NT2/D1 (cell line): ENCODE measurements at regions not wholly inside any gene's neighbourhood (a gene's known extent, or its start where the extent isn't known, plus 50 kb on each side); places are given as distances from the start of the nearest gene placed in this dataset.

Source experiments
- DNase-seq: peaks from one replicate; pipeline ENCODE4 v3.0.0-alpha.2; 2011; ENCODE audit warnings: low read depth, low spot score
- H3K27me3 ChIP-seq: 2 replicates; pipeline ENCODE4 v1.6.0; 2011; ENCODE audit warnings: mild to moderate bottlenecking; ENCODE audit not compliant: insufficient read length, insufficient read depth
- H3K36me3 ChIP-seq: 2 replicates; pipeline ENCODE4 v1.6.1; 2011; ENCODE audit warnings: mild to moderate bottlenecking, low read length, mixed read lengths; ENCODE audit not compliant: insufficient read depth, insufficient read length
- H3K4me1 ChIP-seq: 2 replicates; pipeline ENCODE4 v1.5.1; 2011; ENCODE audit not compliant: insufficient read depth, insufficient read length
- H3K4me3 ChIP-seq: 2 replicates; pipeline ENCODE4 v1.5.1; 2011; ENCODE audit warnings: low read depth; ENCODE audit not compliant: insufficient read length
- H3K9ac ChIP-seq: 2 replicates; pipeline ENCODE4 v1.6.0; 2011; ENCODE audit warnings: low read depth; ENCODE audit not compliant: insufficient read length
- H3K9me3 ChIP-seq: 2 replicates; pipeline ENCODE4 v1.5.1; 2011; ENCODE audit warnings: mild to moderate bottlenecking, low read length; ENCODE audit not compliant: insufficient read depth
- SUZ12 ChIP-seq: IDR thresholded peaks from 2 replicates; pipeline ENCODE4 v1.6.1; 2011; ENCODE audit not compliant: insufficient read length, insufficient read depth; ENCODE audit errors: extremely low read depth
- YY1 ChIP-seq: IDR thresholded peaks from 2 replicates; pipeline ENCODE4 v1.6.1; 2011; ENCODE audit not compliant: insufficient read length, insufficient read depth
- ZNF274 ChIP-seq: IDR thresholded peaks from 2 replicates; pipeline ENCODE4 v1.6.1; 2011; ENCODE audit warnings: mild to moderate bottlenecking, low read depth, low read length

DNA sequence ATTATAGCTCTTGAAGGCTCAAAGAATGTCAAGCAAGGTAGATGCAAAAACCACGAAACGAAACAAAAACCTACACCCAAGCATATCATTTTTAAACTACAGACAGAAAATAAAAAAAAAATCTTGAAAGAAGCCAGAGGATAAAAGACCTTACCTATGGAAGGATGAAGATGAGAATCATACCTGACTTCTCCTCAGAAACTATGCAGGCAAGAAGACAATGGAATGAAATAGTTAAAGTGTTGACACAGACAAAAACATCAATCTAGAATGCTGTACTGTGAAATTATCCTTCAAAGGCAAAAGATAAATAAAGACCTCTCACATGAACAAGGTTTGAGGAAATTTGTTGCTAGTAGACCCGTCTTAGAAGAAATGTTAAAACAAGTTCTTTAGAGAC lies 372.0 kb downstream of the ZIC4 start:
- Histone ChIP-seq H3K36me3 (no peaks in the 10 kb centered on the region), H3K4me1 (no peaks in the 10 kb centered on the region), H3K9me3 (peaks cover 10% of the 10 kb centered on the region; the same call in 1 of the 2 replicates), H3K4me3 (no peak overlapping the region), H3K9ac (no peak overlapping the region), H3K27me3 (no peaks in the 10 kb centered on the region)
- TF ChIP-seq SUZ12 (no peak), YY1 (no peak), ZNF274 (no peak)
- no peak for DNase-seq

- no peak overlapping the region for H3K4me3 ChIP-seq
- TF ChIP-seq SUZ12 (no peak), YY1 (no peak), ZNF274 (no peak)
- no peak overlapping the region for H3K9ac ChIP-seq
- no peaks in the 10 kb centered on the region for H3K27me3 ChIP-seq
- no peaks in the 10 kb centered on the region for H3K36me3 ChIP-seq
- H3K9me3 ChIP-seq: peaks cover 10% of the 10 kb centered on the region; the same call in 1 of the 2 replicates
- DNase-seq: no peak
- no peaks in the 10 kb centered on the region for H3K4me1 ChIP-seq
Measured at GRCh38 chr3:147030274-147030673, 376.1 kb downstream of the ZIC4 start.

DNA sequence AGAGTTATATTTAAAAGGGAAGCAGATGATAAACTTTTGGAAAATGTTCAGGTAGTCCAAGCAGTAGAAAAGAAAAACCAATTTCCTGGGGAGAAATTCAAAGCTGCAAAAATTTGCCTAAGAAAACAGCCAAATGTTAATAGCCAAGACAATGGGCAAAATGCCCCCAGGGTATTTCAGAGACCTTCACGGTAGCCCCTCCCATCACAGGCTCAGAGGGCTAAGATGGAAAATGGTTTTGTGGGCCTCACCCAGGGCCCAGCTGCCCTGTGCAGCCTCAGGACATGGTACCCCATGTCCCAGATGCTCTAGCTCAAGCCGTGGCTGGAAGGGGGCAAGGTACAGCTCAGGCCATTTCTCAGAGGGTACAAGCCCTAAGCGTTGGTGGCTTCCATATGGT lies 391.0 kb downstream of the ZIC4 start:
- Histone ChIP-seq H3K9ac (no peak overlapping the region), H3K27me3 (no peaks in the 10 kb centered on the region), H3K4me1 (no peaks in the 10 kb centered on the region), H3K4me3 (no peak overlapping the region), H3K9me3 (no peaks in the 10 kb centered on the region), H3K36me3 (no peaks in the 10 kb centered on the region)
- TF ChIP-seq SUZ12: no peak
- no peak for TF ChIP-seq YY1
- peak; percentile 3 for DNase-seq

GRCh38 chr3:147008886-147009285 lies 397.5 kb downstream of the ZIC4 start:
- Histone ChIP-seq H3K9me3 (no peaks in the 10 kb centered on the region), H3K9ac (no peak overlapping the region)

GRCh38 chr3:147008458-147008857 lies 397.9 kb downstream of the ZIC4 start:
- TF ChIP-seq YY1 (no peak), ZNF274 (no peak), SUZ12 (no peak)
- no peaks in the 10 kb centered on the region for H3K4me1 ChIP-seq
- no peaks in the 10 kb centered on the region for H3K36me3 ChIP-seq
- no peaks in the 10 kb centered on the region for H3K27me3 ChIP-seq
- H3K9me3 ChIP-seq: no peaks in the 10 kb centered on the region
- DNase-seq: no peak
- H3K9ac ChIP-seq: no peak overlapping the region
- H3K4me3 ChIP-seq: no peak overlapping the region

More at GRCh38 chr3:147008886-147009285, 397.5 kb downstream of the ZIC4 start:
- Histone ChIP-seq H3K36me3 (no peaks in the 10 kb centered on the region), H3K4me1 (no peaks in the 10 kb centered on the region), H3K27me3 (no peaks in the 10 kb centered on the region), H3K4me3 (no peak overlapping the region)
- no peak for DNase-seq
- TF ChIP-seq SUZ12 (no peak), YY1 (no peak), ZNF274 (no peak)

DNA sequence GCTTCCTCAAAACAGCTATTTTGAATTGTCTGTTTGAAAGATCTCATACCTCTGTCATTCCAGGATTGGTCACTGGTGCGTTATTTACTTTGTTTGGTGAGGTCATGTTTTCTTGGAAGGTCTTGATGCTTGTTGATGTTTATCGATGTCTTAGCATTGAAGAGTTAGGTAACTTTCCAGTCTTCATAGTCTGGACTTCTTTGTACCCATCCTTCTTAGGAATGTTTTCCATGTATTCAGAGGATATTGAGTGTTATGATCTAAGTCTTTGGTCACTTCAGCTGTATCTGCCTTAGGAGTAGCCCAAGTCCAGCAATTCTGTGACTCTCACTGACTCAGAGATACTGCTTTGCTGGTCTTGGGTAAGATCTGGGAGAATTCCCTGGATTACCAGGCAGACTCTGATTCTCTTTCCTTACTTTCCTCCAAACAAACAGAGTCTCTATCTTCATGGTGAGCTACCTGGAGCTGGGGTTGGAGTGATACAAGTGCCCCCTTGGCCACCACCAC lies 398.6 kb downstream of the ZIC4 start:
- Histone ChIP-seq H3K9me3 (no peaks in the 10 kb centered on the region), H3K4me1 (no peaks in the 10 kb centered on the region)

DNA sequence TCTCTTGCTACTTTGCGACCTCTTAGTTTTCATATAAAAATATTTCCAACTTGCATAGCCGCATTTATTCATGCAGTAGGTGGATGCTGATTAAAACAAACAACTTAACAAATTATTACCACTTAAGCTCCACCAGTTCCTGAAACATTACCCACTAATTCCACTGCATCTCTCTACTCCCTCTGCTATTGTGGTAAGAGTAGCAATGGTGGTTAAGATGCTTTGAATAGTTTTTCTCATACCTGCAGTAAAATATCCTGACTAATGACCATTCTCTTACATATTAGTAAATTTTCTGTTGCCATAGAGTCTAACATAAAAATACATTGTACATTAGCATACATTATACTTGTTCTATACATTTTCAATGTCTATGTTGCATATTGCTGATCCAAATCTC lies 397.6 kb upstream of the PLSCR5 start:
- TF ChIP-seq ZNF274 (no peak), SUZ12 (no peak), YY1 (no peak)
- Histone ChIP-seq H3K9me3 (no peaks in the 10 kb centered on the region), H3K4me1 (no peaks in the 10 kb centered on the region), H3K9ac (no peak overlapping the region), H3K27me3 (no peaks in the 10 kb centered on the region), H3K4me3 (no peak overlapping the region), H3K36me3 (no peaks in the 10 kb centered on the region)
- no peak for DNase-seq

More for the DNA sequence above, 398.6 kb downstream of the ZIC4 start:
- Histone ChIP-seq H3K27me3 (no peaks in the 10 kb centered on the region), H3K9ac (no peak overlapping the region), H3K4me3 (no peak overlapping the region), H3K36me3 (no peaks in the 10 kb centered on the region)
- no peak for TF ChIP-seq ZNF274
- no peak for TF ChIP-seq YY1
- no peak for TF ChIP-seq SUZ12
- no peak for DNase-seq
